ENCODE measurements at regions not wholly inside any gene's neighbourhood (a gene's known extent, or its start where the extent isn't known, plus 50 kb on each side); places are given as distances from the start of the nearest gene placed in this dataset.

DNA sequence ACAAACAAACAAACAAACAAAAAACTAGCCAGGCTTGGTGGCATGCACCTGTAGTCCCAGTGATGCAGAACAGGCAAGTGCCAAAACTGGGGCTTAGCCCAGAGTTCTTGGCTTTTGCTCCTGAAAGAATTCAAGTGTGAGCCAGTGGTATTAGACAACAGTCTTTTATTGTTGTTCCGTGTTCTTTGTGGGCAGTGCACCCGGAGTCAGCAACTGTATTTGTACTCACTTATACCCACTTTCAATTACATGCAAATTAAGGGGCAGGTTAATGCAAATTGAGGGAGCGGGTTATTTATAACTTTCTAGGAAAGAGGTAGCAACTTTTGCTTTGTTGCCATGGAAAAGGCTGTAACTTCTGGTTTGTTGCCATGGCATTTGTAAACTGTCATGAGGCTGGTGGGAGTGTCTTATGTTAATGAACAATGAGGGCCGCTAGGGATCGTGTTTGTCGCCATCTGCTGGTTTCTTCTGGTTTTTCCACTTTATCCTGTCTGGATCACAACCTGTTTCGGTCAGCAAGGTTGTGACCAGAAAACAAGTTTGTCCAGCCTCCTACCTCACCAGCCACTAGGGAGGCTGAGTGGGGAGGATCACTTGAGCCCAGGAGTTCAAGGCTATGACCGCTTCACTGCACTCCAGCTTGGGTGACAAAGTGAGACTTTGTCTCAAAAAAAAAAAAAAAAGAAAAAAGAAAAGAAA lies 88.8 kb upstream of the ESX1 start:
- 50% methylated on average over 7 of the region's 8 CpGs; no CpG with 5 or more reads in 1 of the 2 experiments for WGBS, 2 experiments (ENCODE audit: insufficient coverage in 1 of 2, insufficient read length in 1 of 2)
- no peak overlapping the region for H3K4me3 Mint-ChIP-seq
- H3K9me3 Mint-ChIP-seq: peaks cover 45% of the 10 kb centered on the region
- H3K27ac Mint-ChIP-seq: no peak overlapping the region
- peak; percentile 85 for DNase-seq
- Histone ChIP-seq H3K9me3 (ENCODE audit: control insufficient read depth, low read length) (no peaks in the 10 kb centered on the region), H3K9ac (ENCODE audit: extremely low read depth, low read length, poor library complexity, severe bottlenecking) (no peak overlapping the region), H3K36me3 (ENCODE audit: control insufficient read depth, insufficient read depth, low read length) (no peaks in the 10 kb centered on the region), H3K4me1 (ENCODE audit: control insufficient read depth, insufficient read depth, low read length) (no peaks in the 10 kb centered on the region), H3K27me3 (ENCODE audit: control insufficient read depth, insufficient read depth, low read length, poor library complexity, severe bottlenecking) (no peaks in the 10 kb centered on the region), H3K27ac (ENCODE audit: low read depth, low read length) (no peak overlapping the region), H3K4me3 (ENCODE audit: low read length) (no peak overlapping the region)
- no peaks in the 10 kb centered on the region for H3K27me3 Mint-ChIP-seq (ENCODE audit: insufficient read depth)
- TF ChIP-seq CTCF (conservative IDR thresholded peaks at IDR 0.05): peak; percentile 76
- H3K4me1 Mint-ChIP-seq: no peaks in the 10 kb centered on the region
- no peaks in the 10 kb centered on the region for H3K36me3 Mint-ChIP-seq (ENCODE audit: low read depth)

DNA sequence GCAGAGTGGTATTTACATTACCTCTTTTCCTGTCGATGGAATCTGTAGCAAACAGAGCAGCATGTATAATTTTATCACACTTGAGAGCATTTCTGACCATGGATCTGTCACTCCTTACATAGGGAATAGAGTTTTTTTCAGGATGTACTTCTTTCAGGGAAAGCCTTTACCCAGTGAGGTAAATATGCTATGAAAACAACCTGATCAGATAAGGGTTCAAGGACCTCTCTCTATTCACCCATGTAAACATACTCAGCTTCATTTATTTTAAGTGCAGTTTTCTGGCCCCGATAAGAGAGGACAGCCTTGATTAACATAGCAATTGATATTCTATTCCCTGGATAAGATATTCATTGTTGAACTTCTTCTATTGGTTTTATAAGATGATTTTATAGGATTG lies 87.3 kb upstream of the ESX1 start:
- no peaks in the 10 kb centered on the region for H3K9me3 ChIP-seq (ENCODE audit: control insufficient read depth, low read length)
- no peaks in the 10 kb centered on the region for H3K4me1 ChIP-seq (ENCODE audit: control insufficient read depth, insufficient read depth, low read length)
- Mint-ChIP-seq H3K27ac (no peak overlapping the region), H3K4me1 (no peaks in the 10 kb centered on the region), H3K27me3 (ENCODE audit: insufficient read depth) (no peaks in the 10 kb centered on the region), H3K4me3 (no peak overlapping the region), H3K9me3 (peaks cover 38% of the 10 kb centered on the region), H3K36me3 (ENCODE audit: low read depth) (no peaks in the 10 kb centered on the region)
- no peaks in the 10 kb centered on the region for H3K27me3 ChIP-seq (ENCODE audit: control insufficient read depth, insufficient read depth, low read length, poor library complexity, severe bottlenecking)
- H3K27ac ChIP-seq (ENCODE audit: low read depth, low read length): no peak overlapping the region
- no peak for TF ChIP-seq CTCF (conservative IDR thresholded peaks at IDR 0.05)
- no peak overlapping the region for H3K4me3 ChIP-seq (ENCODE audit: low read length)
- H3K36me3 ChIP-seq (ENCODE audit: control insufficient read depth, insufficient read depth, low read length): no peaks in the 10 kb centered on the region
- WGBS, 2 experiments (ENCODE audit: insufficient coverage in 1 of 2, insufficient read length in 1 of 2): 45% methylated on average over 2 of the region's 2 CpGs; no CpG with 5 or more reads in 1 of the 2 experiments
- no peak for DNase-seq
- H3K9ac ChIP-seq (ENCODE audit: extremely low read depth, low read length, poor library complexity, severe bottlenecking): no peak overlapping the region

GRCh38 chrX:104335756-104336155 lies 81.0 kb upstream of the ESX1 start:
- H3K9me3 ChIP-seq (ENCODE audit: control insufficient read depth, low read length): no peaks in the 10 kb centered on the region
- Mint-ChIP-seq H3K4me1 (no peaks in the 10 kb centered on the region), H3K27ac (no peak overlapping the region), H3K36me3 (ENCODE audit: low read depth) (no peaks in the 10 kb centered on the region), H3K9me3 (peaks cover 6% of the 10 kb centered on the region), H3K27me3 (ENCODE audit: insufficient read depth) (no peaks in the 10 kb centered on the region), H3K4me3 (no peak overlapping the region)
- H3K4me3 ChIP-seq (ENCODE audit: low read length): no peak overlapping the region
- no peak overlapping the region for H3K27ac ChIP-seq (ENCODE audit: low read depth, low read length)
- no peak overlapping the region for H3K9ac ChIP-seq (ENCODE audit: extremely low read depth, low read length, poor library complexity, severe bottlenecking)
- H3K27me3 ChIP-seq (ENCODE audit: control insufficient read depth, insufficient read depth, low read length, poor library complexity, severe bottlenecking): no peaks in the 10 kb centered on the region
- no peak for DNase-seq
- H3K36me3 ChIP-seq (ENCODE audit: control insufficient read depth, insufficient read depth, low read length): no peaks in the 10 kb centered on the region
- no peak for TF ChIP-seq CTCF (conservative IDR thresholded peaks at IDR 0.05)
- 83 to 87% methylated on average over 1 to 2 of the region's 3 CpGs for WGBS, 2 experiments (ENCODE audit: insufficient coverage in 1 of 2, insufficient read length in 1 of 2)
- H3K4me1 ChIP-seq (ENCODE audit: control insufficient read depth, insufficient read depth, low read length): no peaks in the 10 kb centered on the region
